Common myeloid progenitor, CD34-positive (primary cell): ENCODE measurements at regions not wholly inside any gene's neighbourhood (a gene's known extent, or its start where the extent isn't known, plus 50 kb on each side); places are given as distances from the start of the nearest gene placed in this dataset.

ENCODE experiments used
- CTCF ChIA-PET: fragments of 350-600 bp; sonication (Branson Sonifier 250); formaldehyde crosslinking; loops from one replicate; lab custom pipeline; 2021; ENCODE audit warnings: antibody characterized with exemption; lab: Charles Lee
- POLR2A ChIA-PET: fragments of 350-600 bp; sonication (Branson Sonifier 250); formaldehyde crosslinking; loops from one replicate; lab custom pipeline; 2021; ENCODE audit warnings: antibody characterized with exemption; lab: Charles Lee
- DNase-seq, 3 donors: peaks; one replicate each; pipeline versions ENCODE4 v3.0.0 to v3.0.0-alpha.2; 2013
- H3K27ac ChIP-seq, 2 experiments: 1 replicate in 1 of 2; 2 replicates in 1 of 2; pipeline ENCODE4 v1.7.0; 2013; ENCODE audit warnings: inconsistent platforms in 2 of 2, low read length in 2 of 2, mild to moderate bottlenecking in 2 of 2, low read depth in 1 of 2, moderate library complexity in 1 of 2; ENCODE audit not compliant: severe bottlenecking in 2 of 2, insufficient read depth in 1 of 2, poor library complexity in 1 of 2
- H3K27me3 ChIP-seq, 5 experiments: replicated peaks in 2 of 5; 1 replicate in 3 of 5; 2 replicates in 2 of 5; pipeline versions ENCODE4 v1.6.1 to v1.7.0; 2013; ENCODE audit warnings: low read length in 4 of 5, mild to moderate bottlenecking in 2 of 5, moderate library complexity in 2 of 5, inconsistent platforms in 1 of 5; ENCODE audit not compliant: insufficient read depth in 5 of 5, control insufficient read depth in 4 of 5
- H3K36me3 ChIP-seq, 4 experiments: 1 replicate in 2 of 4; 2 replicates in 2 of 4; pipeline versions ENCODE4 v1.6.1 to v1.7.0; 2013; ENCODE audit warnings: low read length in 3 of 4, control low read depth in 1 of 4, mild to moderate bottlenecking in 1 of 4; ENCODE audit not compliant: control insufficient read depth in 4 of 4, insufficient read depth in 4 of 4
- H3K4me1 ChIP-seq, 4 experiments: 1 replicate in 3 of 4; 2 replicates in 1 of 4; pipeline versions ENCODE4 v1.6.1 to v1.7.1; 2013; ENCODE audit warnings: low read length in 3 of 4, mild to moderate bottlenecking in 3 of 4, control low read depth in 1 of 4, inconsistent platforms in 1 of 4, moderate library complexity in 1 of 4; ENCODE audit not compliant: control insufficient read depth in 4 of 4, insufficient read depth in 4 of 4; ENCODE audit errors: control extremely low read depth in 1 of 4
- H3K4me3 ChIP-seq, 7 experiments: 1 replicate in 4 of 7; 2 replicates in 3 of 7; pipeline versions ENCODE4 v1.5.1 to v1.7.0; 2013; ENCODE audit warnings: mild to moderate bottlenecking in 7 of 7, low read length in 6 of 7, moderate library complexity in 6 of 7, inconsistent platforms in 2 of 7, low read depth in 2 of 7, control low read depth in 1 of 7; ENCODE audit not compliant: insufficient read depth in 4 of 7, control insufficient read depth in 1 of 7; ENCODE audit errors: extremely low read depth in 1 of 7
- H3K9me3 ChIP-seq, 5 experiments: 1 replicate in 4 of 5; 2 replicates in 1 of 5; pipeline versions ENCODE4 v1.6.1 to v1.7.1; 2013; ENCODE audit warnings: low read length in 4 of 5, mild to moderate bottlenecking in 2 of 5, inconsistent platforms in 1 of 5, low read depth in 1 of 5, moderate library complexity in 1 of 5; ENCODE audit not compliant: control insufficient read depth in 4 of 5, insufficient read depth in 2 of 5; ENCODE audit errors: control extremely low read depth in 1 of 5
- WGBS: methylation state at CpG from one replicate; pipeline ENCODE4 v1.1.5; 2013; ENCODE audit not compliant: insufficient coverage; 5-methylcytosine and 5-hydroxymethylcytosine counted together

GRCh38 chr4:22573198-22573597, 57.3 kb upstream of the ADGRA3 start:
- WGBS = 78% methylated on average over 1 of the region's 2 CpGs
- Histone ChIP-seq H3K9me3 (peaks cover 0 to 11% (median 4%) of the 10 kb centered on the region in 5 experiments), H3K27me3 (no peaks in the 10 kb centered on the region), H3K27ac (no peak overlapping the region), H3K4me1 (no peaks in the 10 kb centered on the region), H3K4me3 (no peak overlapping the region), H3K36me3 (no peaks in the 10 kb centered on the region)
- ChIA-PET POLR2A (no interaction called here), CTCF (no interaction called here)
- DNase-seq = peak in 2 of 3 donors; percentile 1 to 14

DNA sequence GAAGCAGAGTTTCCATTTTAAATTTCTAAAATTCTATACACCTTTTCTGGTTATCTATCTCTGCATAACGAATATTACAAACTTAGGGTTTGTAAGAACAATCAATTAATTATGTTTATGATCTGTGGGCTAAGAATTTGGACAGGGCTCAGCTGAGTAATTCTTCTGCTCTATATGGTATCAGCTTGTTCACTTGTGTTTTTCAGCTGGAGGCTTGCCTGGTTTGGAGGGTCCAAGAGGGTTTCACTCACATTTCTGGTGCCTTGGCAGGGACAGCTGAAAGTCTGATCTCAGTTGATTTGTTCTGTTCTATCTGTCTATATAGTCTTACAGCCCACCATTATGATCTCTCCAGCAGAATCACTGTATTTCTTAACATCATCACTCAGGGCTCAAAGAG, 57.8 kb upstream of the ADGRA3 start:
- POLR2A ChIA-PET = no interaction called here
- WGBS = no CpG with 5 or more reads among the region's 1 CpG

DNA sequence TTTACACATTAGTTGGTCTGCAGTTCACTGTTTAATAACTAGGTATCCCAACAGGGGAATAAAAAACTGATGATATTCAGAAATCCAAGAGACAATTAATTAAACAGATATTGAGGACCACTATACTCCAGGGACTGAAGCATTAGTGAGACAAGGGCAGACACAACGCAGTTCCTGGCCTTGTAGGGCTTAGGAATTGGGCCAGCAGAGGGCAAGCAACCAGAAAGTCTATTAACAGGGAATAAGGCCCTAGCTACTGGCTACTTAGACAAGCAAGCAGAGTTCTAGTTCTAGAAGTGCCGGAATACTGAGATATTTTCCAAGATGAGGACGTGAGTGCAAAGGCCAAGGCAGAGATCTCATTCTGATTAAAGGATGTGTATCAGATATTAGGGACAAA, 58.6 kb upstream of the ADGRA3 start:
- no peak for DNase-seq
- H3K4me1 ChIP-seq = no peaks in the 10 kb centered on the region
- WGBS = 92% methylated on average over 3 of the region's 3 CpGs
- H3K9me3 ChIP-seq = peaks cover 0 to 11% (median 3%) of the 10 kb centered on the region in 5 experiments
- ChIA-PET CTCF (no interaction called here), POLR2A (interaction anchor here (0.6 kb wide), 1 partner anchor 20 kb away, joined by 3 read pairs; no protein-coding TSS in a partner anchor)
- H3K36me3 ChIP-seq = no peaks in the 10 kb centered on the region
- no peaks in the 10 kb centered on the region for H3K27me3 ChIP-seq
- H3K27ac ChIP-seq = no peak overlapping the region
- no peak overlapping the region for H3K4me3 ChIP-seq

More for the DNA sequence above, 57.8 kb upstream of the ADGRA3 start:
- H3K4me1 ChIP-seq = no peaks in the 10 kb centered on the region
- no peaks in the 10 kb centered on the region for H3K36me3 ChIP-seq
- no peak for DNase-seq
- H3K9me3 ChIP-seq = peaks cover 0 to 11% (median 3%) of the 10 kb centered on the region in 5 experiments
- CTCF ChIA-PET = no interaction called here
- H3K27me3 ChIP-seq = no peaks in the 10 kb centered on the region
- no peak overlapping the region for H3K4me3 ChIP-seq
- no peak overlapping the region for H3K27ac ChIP-seq

DNA sequence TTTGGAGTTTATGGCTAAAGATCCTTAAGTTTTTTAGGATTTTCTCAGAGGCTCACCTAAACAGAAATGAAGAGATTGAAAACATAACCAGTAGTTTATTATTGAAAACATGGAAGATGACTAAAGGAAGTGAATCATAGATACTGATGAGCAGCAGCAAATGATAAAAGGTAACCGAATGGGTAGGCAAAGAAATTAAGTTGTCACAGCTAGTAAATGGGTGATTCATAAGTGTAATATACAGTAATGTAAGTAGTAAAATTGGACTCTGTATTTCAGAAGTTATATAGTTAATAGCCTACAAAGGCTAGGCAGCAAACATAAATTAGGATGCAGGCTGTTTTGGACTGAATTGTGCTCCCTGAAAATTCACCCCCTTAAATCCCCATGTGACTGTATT, 59.0 kb upstream of the ADGRA3 start:
- POLR2A ChIA-PET = interaction anchor here (0.6 kb wide), 1 partner anchor 19 kb away, joined by 3 read pairs; no protein-coding TSS in a partner anchor
- WGBS = 88% methylated on average over 1 of the region's 1 CpG

DNA sequence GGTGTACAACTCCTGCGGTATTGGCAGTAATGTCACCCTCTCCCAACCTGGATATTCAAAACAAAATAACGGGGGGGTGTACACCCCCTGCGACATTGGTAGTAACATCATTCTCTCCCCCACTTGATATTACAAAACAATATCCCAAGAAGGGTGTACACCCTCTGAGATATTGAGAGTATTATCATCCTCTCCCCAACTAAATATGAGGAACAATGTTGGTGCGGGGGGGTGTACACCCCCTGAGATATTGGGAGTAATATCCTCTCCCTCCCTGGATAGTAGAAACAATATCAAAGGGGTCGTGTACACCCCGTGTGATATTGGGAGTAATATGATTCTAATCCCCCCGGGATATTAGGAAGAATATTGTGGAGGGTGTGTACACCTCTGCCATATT, 71.4 kb upstream of the ADGRA3 start:
- Histone ChIP-seq H3K36me3 (no peaks in the 10 kb centered on the region), H3K4me3 (no peak overlapping the region), H3K4me1 (no peaks in the 10 kb centered on the region), H3K9me3 (no peaks in the 10 kb centered on the region), H3K27me3 (no peaks in the 10 kb centered on the region), H3K27ac (no peak overlapping the region)
- 100% methylated on average over 1 of the region's 7 CpGs for WGBS
- CTCF ChIA-PET = no interaction called here
- no peak for DNase-seq
- POLR2A ChIA-PET = no interaction called here

More for the DNA sequence above, 59.0 kb upstream of the ADGRA3 start:
- no peaks in the 10 kb centered on the region for H3K27me3 ChIP-seq
- no peak overlapping the region for H3K27ac ChIP-seq
- CTCF ChIA-PET = no interaction called here
- DNase-seq = no peak
- peaks cover 0 to 11% (median 3%) of the 10 kb centered on the region in 5 experiments for H3K9me3 ChIP-seq
- no peaks in the 10 kb centered on the region for H3K36me3 ChIP-seq
- no peak overlapping the region for H3K4me3 ChIP-seq
- H3K4me1 ChIP-seq = no peaks in the 10 kb centered on the region

GRCh38 chr4:22593933-22594332, 78.1 kb upstream of the ADGRA3 start:
- WGBS = 94% methylated on average over 10 of the region's 10 CpGs

GRCh38 chr4:22595684-22596083, 79.8 kb upstream of the ADGRA3 start:
- WGBS = 80% methylated on average over 1 of the region's 3 CpGs
- H3K4me3 ChIP-seq = no peak overlapping the region
- no peaks in the 10 kb centered on the region for H3K9me3 ChIP-seq
- H3K4me1 ChIP-seq = peaks cover 2 to 14% (median 9%) of the 10 kb centered on the region in 4 experiments
- ChIA-PET CTCF (interaction anchor here (1.4 kb wide), 1 partner anchor 11 kb away, joined by 3 read pairs; no protein-coding TSS in a partner anchor), POLR2A (no interaction called here)
- DNase-seq = peak in 2 of 3 donors; percentile 19 to 41
- no peak overlapping the region for H3K27ac ChIP-seq
- H3K36me3 ChIP-seq = no peaks in the 10 kb centered on the region
- H3K27me3 ChIP-seq = no peaks in the 10 kb centered on the region

More at GRCh38 chr4:22593933-22594332, 78.1 kb upstream of the ADGRA3 start:
- Histone ChIP-seq H3K4me3 (no peak overlapping the region), H3K36me3 (no peaks in the 10 kb centered on the region), H3K4me1 (peaks cover 2 to 14% (median 9%) of the 10 kb centered on the region in 4 experiments), H3K27me3 (no peaks in the 10 kb centered on the region), H3K27ac (no peak overlapping the region), H3K9me3 (no peaks in the 10 kb centered on the region)
- POLR2A ChIA-PET = interaction anchor here (0.6 kb wide), 1 partner anchor 19 kb away, joined by 3 read pairs; no protein-coding TSS in a partner anchor
- CTCF ChIA-PET = no interaction called here
- no peak for DNase-seq
